ENCODE measurements at regions not wholly inside any gene's neighbourhood (a gene's known extent, or its start where the extent isn't known, plus 50 kb on each side); places are given as distances from the start of the nearest gene placed in this dataset.

- Histone ChIP-seq H3K4me2 (ENCODE audit: low read length, poor library complexity, severe bottlenecking) (no peak overlapping the region), H3K79me1 (replicated peaks; ENCODE audit: low read length, poor library complexity, severe bottlenecking) (no peaks in the 10 kb centered on the region)
These were observed 228.1 kb downstream of the TFEC start for GRCh38 chr7:115802415-115802814.

GRCh38 chr7:115799430-115799829, 231.1 kb downstream of the TFEC start:
- no peak overlapping the region for H3K4me3 ChIP-seq (ENCODE audit: insufficient read depth in 1 of 2, low read depth in 1 of 2, low read length in 2 of 2)
- H3K4me1 ChIP-seq (ENCODE audit: control insufficient read depth, insufficient read depth, low read depth, low read length), result no peaks in the 10 kb centered on the region
- H2BK15ac ChIP-seq (ENCODE audit: low read depth, poor library complexity, severe bottlenecking), result no peak overlapping the region
- H2BK12ac ChIP-seq (ENCODE audit: low read length in 2 of 2), result no peak overlapping the region
- no peak overlapping the region for H3K18ac ChIP-seq (ENCODE audit: low read depth in 1 of 2, low read length in 2 of 2)
- no peak overlapping the region for H3K23ac ChIP-seq (ENCODE audit: low read length in 2 of 2)
- H2BK5ac ChIP-seq (ENCODE audit: low read depth, low read length, poor library complexity, severe bottlenecking), result no peak overlapping the region
- no peak overlapping the region for H4K91ac ChIP-seq (ENCODE audit: low read length)
- no peaks in the 10 kb centered on the region for H3K9me3 ChIP-seq (ENCODE audit: control insufficient read depth, low read length)
- no peak overlapping the region for H2AK5ac ChIP-seq (ENCODE audit: low read length, severe bottlenecking)
- no peak overlapping the region for H3K14ac ChIP-seq (ENCODE audit: low read length in 2 of 2)
- no peak overlapping the region for H2AFZ ChIP-seq (ENCODE audit: low read depth, low read length)
- WGBS, result 67% methylated on average over 2 of the region's 2 CpGs
- no peaks in the 10 kb centered on the region for H3K36me3 ChIP-seq (ENCODE audit: control insufficient read depth in 1 of 2, insufficient read depth in 2 of 2, low read depth in 1 of 2, low read length in 2 of 2)
- DNase-seq, result no peak
- H3K4me2 ChIP-seq (ENCODE audit: low read length, poor library complexity, severe bottlenecking), result no peak overlapping the region
- H2BK120ac ChIP-seq (ENCODE audit: low read depth, low read length), result no peak overlapping the region
- no peaks in the 10 kb centered on the region for H3K27me3 ChIP-seq (ENCODE audit: control insufficient read depth in 1 of 2, insufficient read depth in 1 of 2, low read length in 2 of 2)
- H3K79me1 ChIP-seq (replicated peaks; ENCODE audit: low read length, poor library complexity, severe bottlenecking), result no peaks in the 10 kb centered on the region
- H3K4ac ChIP-seq (ENCODE audit: low read depth in 1 of 2, low read length in 2 of 2), result no peak overlapping the region
- no peak overlapping the region for H3K27ac ChIP-seq (ENCODE audit: low read length, poor library complexity, severe bottlenecking)
- no peak overlapping the region for H3K9ac ChIP-seq (ENCODE audit: low read length)
- no peak overlapping the region for H4K8ac ChIP-seq (ENCODE audit: low read length)

More at GRCh38 chr7:115802415-115802814, 228.1 kb downstream of the TFEC start:
- H2BK5ac ChIP-seq (ENCODE audit: low read depth, low read length, poor library complexity, severe bottlenecking), result no peak overlapping the region
- no peak overlapping the region for H3K23ac ChIP-seq (ENCODE audit: low read length in 2 of 2)
- no peak overlapping the region for H3K4me3 ChIP-seq (ENCODE audit: insufficient read depth in 1 of 2, low read depth in 1 of 2, low read length in 2 of 2)
- no peak overlapping the region for H2AFZ ChIP-seq (ENCODE audit: low read depth, low read length)
- H2BK120ac ChIP-seq (ENCODE audit: low read depth, low read length), result no peak overlapping the region
- no peaks in the 10 kb centered on the region for H3K4me1 ChIP-seq (ENCODE audit: control insufficient read depth, insufficient read depth, low read depth, low read length)
- H3K14ac ChIP-seq (ENCODE audit: low read length in 2 of 2), result no peak overlapping the region
- H3K9ac ChIP-seq (ENCODE audit: low read length), result no peak overlapping the region
- no peak overlapping the region for H2BK15ac ChIP-seq (ENCODE audit: low read depth, poor library complexity, severe bottlenecking)
- no peaks in the 10 kb centered on the region for H3K36me3 ChIP-seq (ENCODE audit: control insufficient read depth in 1 of 2, insufficient read depth in 2 of 2, low read depth in 1 of 2, low read length in 2 of 2)
- H2BK12ac ChIP-seq (ENCODE audit: low read length in 2 of 2), result no peak overlapping the region
- H3K27ac ChIP-seq (ENCODE audit: low read length, poor library complexity, severe bottlenecking), result no peak overlapping the region
- DNase-seq, result no peak
- H3K9me3 ChIP-seq (ENCODE audit: control insufficient read depth, low read length), result no peaks in the 10 kb centered on the region
- H4K91ac ChIP-seq (ENCODE audit: low read length), result no peak overlapping the region
- no peak overlapping the region for H4K8ac ChIP-seq (ENCODE audit: low read length)
- no peak overlapping the region for H3K4ac ChIP-seq (ENCODE audit: low read depth in 1 of 2, low read length in 2 of 2)
- no peak overlapping the region for H3K18ac ChIP-seq (ENCODE audit: low read depth in 1 of 2, low read length in 2 of 2)
- no peak overlapping the region for H2AK5ac ChIP-seq (ENCODE audit: low read length, severe bottlenecking)
- no peaks in the 10 kb centered on the region for H3K27me3 ChIP-seq (ENCODE audit: control insufficient read depth in 1 of 2, insufficient read depth in 1 of 2, low read length in 2 of 2)

GRCh38 chr7:115793958-115794702, 236.4 kb downstream of the TFEC start:
- no peak overlapping the region for H2BK12ac ChIP-seq (ENCODE audit: low read length in 2 of 2)
- H3K4me3 ChIP-seq (ENCODE audit: insufficient read depth in 1 of 2, low read depth in 1 of 2, low read length in 2 of 2), result no peak overlapping the region
- H3K4me1 ChIP-seq (ENCODE audit: control insufficient read depth, insufficient read depth, low read depth, low read length), result no peaks in the 10 kb centered on the region
- DNase-seq, result no peak
- H3K36me3 ChIP-seq (ENCODE audit: control insufficient read depth in 1 of 2, insufficient read depth in 2 of 2, low read depth in 1 of 2, low read length in 2 of 2), result no peaks in the 10 kb centered on the region
- no peak overlapping the region for H2AFZ ChIP-seq (ENCODE audit: low read depth, low read length)
- no peak overlapping the region for H3K4me2 ChIP-seq (ENCODE audit: low read length, poor library complexity, severe bottlenecking)
- no peak overlapping the region for H4K8ac ChIP-seq (ENCODE audit: low read length)
- H3K23ac ChIP-seq (ENCODE audit: low read length in 2 of 2), result no peak overlapping the region
- H3K18ac ChIP-seq (ENCODE audit: low read depth in 1 of 2, low read length in 2 of 2), result no peak overlapping the region
- H4K91ac ChIP-seq (ENCODE audit: low read length), result no peak overlapping the region
- H3K79me1 ChIP-seq (replicated peaks; ENCODE audit: low read length, poor library complexity, severe bottlenecking), result no peaks in the 10 kb centered on the region
- no peak overlapping the region for H3K9ac ChIP-seq (ENCODE audit: low read length)
- no peak overlapping the region for H3K27ac ChIP-seq (ENCODE audit: low read length, poor library complexity, severe bottlenecking)
- no peak overlapping the region for H3K4ac ChIP-seq (ENCODE audit: low read depth in 1 of 2, low read length in 2 of 2)
- no peak overlapping the region for H3K14ac ChIP-seq (ENCODE audit: low read length in 2 of 2)
- H2BK15ac ChIP-seq (ENCODE audit: low read depth, poor library complexity, severe bottlenecking), result no peak overlapping the region
- no peak overlapping the region for H2BK5ac ChIP-seq (ENCODE audit: low read depth, low read length, poor library complexity, severe bottlenecking)
- no peak overlapping the region for H2AK5ac ChIP-seq (ENCODE audit: low read length, severe bottlenecking)
- H3K27me3 ChIP-seq (ENCODE audit: control insufficient read depth in 1 of 2, insufficient read depth in 1 of 2, low read length in 2 of 2), result no peaks in the 10 kb centered on the region
- 85% methylated on average over 5 of the region's 7 CpGs for WGBS
- no peaks in the 10 kb centered on the region for H3K9me3 ChIP-seq (ENCODE audit: control insufficient read depth, low read length)
- H2BK120ac ChIP-seq (ENCODE audit: low read depth, low read length), result no peak overlapping the region

- no peak overlapping the region for H3K14ac ChIP-seq (ENCODE audit: low read length in 2 of 2)
- no peak overlapping the region for H3K27ac ChIP-seq (ENCODE audit: low read length, poor library complexity, severe bottlenecking)
- no peaks in the 10 kb centered on the region for H3K27me3 ChIP-seq (ENCODE audit: control insufficient read depth in 1 of 2, insufficient read depth in 1 of 2, low read length in 2 of 2)
- H3K9me3 ChIP-seq (ENCODE audit: control insufficient read depth, low read length), result no peaks in the 10 kb centered on the region
- DNase-seq, result no peak
- H4K8ac ChIP-seq (ENCODE audit: low read length), result no peak overlapping the region
- H3K9ac ChIP-seq (ENCODE audit: low read length), result no peak overlapping the region
- no peak overlapping the region for H2AK5ac ChIP-seq (ENCODE audit: low read length, severe bottlenecking)
- no peak overlapping the region for H2BK15ac ChIP-seq (ENCODE audit: low read depth, poor library complexity, severe bottlenecking)
- H3K36me3 ChIP-seq (ENCODE audit: control insufficient read depth in 1 of 2, insufficient read depth in 2 of 2, low read depth in 1 of 2, low read length in 2 of 2), result no peaks in the 10 kb centered on the region
- no peak overlapping the region for H3K18ac ChIP-seq (ENCODE audit: low read depth in 1 of 2, low read length in 2 of 2)
- H3K79me1 ChIP-seq (replicated peaks; ENCODE audit: low read length, poor library complexity, severe bottlenecking), result no peaks in the 10 kb centered on the region
- no peaks in the 10 kb centered on the region for H3K4me1 ChIP-seq (ENCODE audit: control insufficient read depth, insufficient read depth, low read depth, low read length)
- H3K23ac ChIP-seq (ENCODE audit: low read length in 2 of 2), result no peak overlapping the region
- H3K4ac ChIP-seq (ENCODE audit: low read depth in 1 of 2, low read length in 2 of 2), result no peak overlapping the region
- H4K91ac ChIP-seq (ENCODE audit: low read length), result no peak overlapping the region
- H2BK12ac ChIP-seq (ENCODE audit: low read length in 2 of 2), result no peak overlapping the region
- no peak overlapping the region for H3K4me3 ChIP-seq (ENCODE audit: insufficient read depth in 1 of 2, low read depth in 1 of 2, low read length in 2 of 2)
- H2BK5ac ChIP-seq (ENCODE audit: low read depth, low read length, poor library complexity, severe bottlenecking), result no peak overlapping the region
- no peak overlapping the region for H2BK120ac ChIP-seq (ENCODE audit: low read depth, low read length)
- H2AFZ ChIP-seq (ENCODE audit: low read depth, low read length), result no peak overlapping the region
- 93% methylated on average over 26 of the region's 27 CpGs for WGBS
- H3K4me2 ChIP-seq (ENCODE audit: low read length, poor library complexity, severe bottlenecking), result no peak overlapping the region
These were observed 240.7 kb downstream of the TFEC start for GRCh38 chr7:115789901-115790300.
